A172 (cell line): ENCODE measurements at regions not wholly inside any gene's neighbourhood (a gene's known extent, or its start where the extent isn't known, plus 50 kb on each side); places are given as distances from the start of the nearest gene placed in this dataset.

Source experiments
- DNase-seq: peaks from one replicate; pipeline ENCODE4 v3.0.0-alpha.2; 2015; ENCODE audit warnings: low spot score

DNA sequence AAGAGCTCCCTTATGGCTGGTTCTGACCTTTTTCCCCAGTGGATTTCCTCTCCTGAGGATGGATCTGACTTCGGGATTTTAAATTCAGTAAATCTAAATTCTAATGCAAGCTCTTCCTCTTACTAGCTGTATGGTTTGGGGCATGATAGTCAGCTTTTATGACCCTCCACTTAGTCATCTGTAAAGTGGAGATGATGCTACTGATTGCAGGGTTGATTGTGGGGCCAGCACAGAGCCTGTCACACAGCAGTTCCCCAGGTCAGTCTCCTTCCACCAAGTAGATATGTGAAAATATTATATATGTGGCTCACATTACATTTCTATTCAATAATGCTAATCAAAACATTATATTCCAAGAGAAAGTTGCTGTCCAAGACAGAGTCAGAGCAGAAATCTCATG is 141.3 kb upstream of the UBE2E1 start:
- peak; percentile 49 for DNase-seq

DNA sequence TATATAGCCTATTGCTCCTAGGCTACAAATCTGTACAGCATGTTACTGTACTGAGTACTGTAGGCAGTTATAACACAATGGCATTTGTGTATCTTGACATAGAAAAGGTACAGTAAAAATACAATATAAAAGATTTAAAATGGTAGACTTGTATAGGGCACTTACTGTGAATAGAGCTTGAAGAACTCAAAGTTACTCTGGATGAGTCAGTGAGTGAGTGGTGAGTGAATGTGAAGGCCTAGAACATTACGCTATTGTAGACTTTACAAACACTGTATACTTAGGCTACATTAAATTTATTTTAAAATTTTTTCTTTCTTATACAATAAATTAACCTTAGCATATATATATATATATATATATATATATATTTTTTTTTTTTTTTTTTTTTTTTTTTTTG is 140.0 kb upstream of the UBE2E1 start:
- no peak for DNase-seq

DNA sequence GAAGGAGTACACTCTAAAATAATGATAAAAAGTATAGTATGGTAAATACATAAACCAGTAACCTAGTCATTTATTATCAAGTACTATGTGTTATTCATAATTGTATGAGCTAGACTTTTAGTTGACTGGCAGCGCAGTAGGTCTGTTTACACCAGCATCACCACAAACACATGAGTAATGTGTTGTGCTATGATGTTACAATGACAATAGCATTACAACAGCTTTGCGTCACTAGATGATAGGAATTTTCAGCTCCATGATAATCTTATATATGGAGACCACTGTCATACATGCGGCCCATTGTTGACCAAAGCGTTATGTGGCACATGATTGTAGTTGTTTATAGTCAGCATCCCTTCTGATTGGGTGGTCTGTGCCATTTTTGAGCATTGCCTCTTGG is 138.9 kb upstream of the UBE2E1 start:
- DNase-seq: no peak

GRCh38 chr3:23667536-23668429 is 138.0 kb upstream of the UBE2E1 start:
- DNase-seq: peak; percentile 53

DNA sequence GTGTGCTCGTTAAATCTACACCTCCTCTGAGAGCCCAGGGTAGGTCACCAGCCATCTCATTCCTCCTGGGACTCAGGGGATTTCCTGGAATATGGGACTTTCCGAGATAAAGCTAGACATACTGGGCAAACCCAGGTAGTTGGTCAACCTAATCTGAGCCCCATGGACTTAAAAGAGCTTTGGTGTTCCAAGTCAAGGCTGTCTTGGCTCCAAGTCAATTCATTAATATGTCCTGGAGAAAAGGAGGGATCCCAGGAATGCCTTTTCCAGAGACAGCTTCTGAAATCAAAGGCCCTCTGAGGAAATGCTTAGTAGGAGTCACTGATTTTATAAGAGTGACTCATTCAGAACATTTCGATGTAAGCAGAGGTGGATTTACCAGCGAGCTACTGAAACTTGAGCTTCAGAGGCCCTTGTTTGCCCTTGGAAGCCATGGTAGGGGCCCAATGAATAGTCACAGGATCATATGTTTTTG is 137.3 kb upstream of the UBE2E1 start:
- DNase-seq: peak; percentile 97

DNA sequence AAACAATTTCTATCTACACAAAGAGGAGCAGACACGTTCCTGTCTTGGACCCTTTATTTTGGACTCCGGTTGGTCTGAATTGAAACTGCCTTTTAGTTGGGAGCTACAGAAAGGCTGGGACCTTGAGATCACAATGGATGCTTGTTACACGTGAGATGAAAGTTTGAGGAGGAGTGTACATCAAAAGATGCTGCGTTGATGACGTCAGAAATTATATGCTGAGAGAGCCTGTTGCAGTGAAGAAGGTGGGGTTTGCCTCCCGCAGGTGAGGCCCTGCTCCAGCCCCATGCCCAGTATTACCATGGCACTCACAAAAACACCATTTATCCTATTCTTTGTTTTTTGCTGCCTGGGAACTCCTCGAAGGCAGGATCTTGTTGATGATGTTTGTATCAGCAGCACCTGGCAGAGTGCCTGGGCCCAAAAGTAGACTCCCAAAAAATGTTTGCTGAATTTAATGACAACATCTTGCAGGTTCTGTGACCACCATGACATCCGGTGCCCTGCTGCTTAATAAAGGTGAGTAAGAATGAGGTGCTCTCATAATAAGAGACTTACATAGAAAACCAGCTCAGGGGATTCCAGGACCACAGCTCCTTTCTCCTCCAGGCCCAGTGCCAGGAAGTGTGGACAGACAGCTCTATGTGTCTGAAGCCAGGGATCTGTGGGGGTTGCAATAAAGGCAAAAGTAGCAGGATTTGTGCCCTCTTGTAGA is 136.1 kb upstream of the UBE2E1 start:
- DNase-seq: peak; percentile 52

- DNase-seq: no peak
These were observed 133.7 kb upstream of the UBE2E1 start for GRCh38 chr3:23671851-23672589.

DNA sequence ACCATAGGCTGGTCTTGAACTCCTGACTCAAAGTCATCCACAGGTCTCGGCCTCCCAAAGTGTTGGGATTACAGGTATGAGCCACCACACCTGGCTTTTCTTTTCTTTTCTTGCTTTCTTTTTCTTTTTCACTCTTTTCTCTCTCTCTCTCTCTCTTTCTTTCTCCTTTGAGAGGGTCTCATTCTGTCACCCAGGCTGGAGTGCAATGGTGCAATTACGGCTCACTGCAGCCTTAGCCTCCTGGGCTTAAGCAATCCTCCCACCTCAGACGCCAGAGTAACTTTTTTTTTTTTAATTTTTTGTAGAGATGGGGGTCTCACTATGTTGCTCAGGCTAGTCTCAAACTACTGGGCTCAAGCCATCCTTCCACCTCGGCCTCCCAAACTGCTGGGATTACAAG is 133.1 kb upstream of the UBE2E1 start:
- DNase-seq: no peak

- DNase-seq: no peak
These were observed 130.7 kb upstream of the UBE2E1 start for GRCh38 chr3:23675010-23675409.

- no peak for DNase-seq
These were observed 129.7 kb upstream of the UBE2E1 start for GRCh38 chr3:23676093-23676492.

GRCh38 chr3:23682646-23683045 is 123.1 kb upstream of the UBE2E1 start:
- no peak for DNase-seq

DNA sequence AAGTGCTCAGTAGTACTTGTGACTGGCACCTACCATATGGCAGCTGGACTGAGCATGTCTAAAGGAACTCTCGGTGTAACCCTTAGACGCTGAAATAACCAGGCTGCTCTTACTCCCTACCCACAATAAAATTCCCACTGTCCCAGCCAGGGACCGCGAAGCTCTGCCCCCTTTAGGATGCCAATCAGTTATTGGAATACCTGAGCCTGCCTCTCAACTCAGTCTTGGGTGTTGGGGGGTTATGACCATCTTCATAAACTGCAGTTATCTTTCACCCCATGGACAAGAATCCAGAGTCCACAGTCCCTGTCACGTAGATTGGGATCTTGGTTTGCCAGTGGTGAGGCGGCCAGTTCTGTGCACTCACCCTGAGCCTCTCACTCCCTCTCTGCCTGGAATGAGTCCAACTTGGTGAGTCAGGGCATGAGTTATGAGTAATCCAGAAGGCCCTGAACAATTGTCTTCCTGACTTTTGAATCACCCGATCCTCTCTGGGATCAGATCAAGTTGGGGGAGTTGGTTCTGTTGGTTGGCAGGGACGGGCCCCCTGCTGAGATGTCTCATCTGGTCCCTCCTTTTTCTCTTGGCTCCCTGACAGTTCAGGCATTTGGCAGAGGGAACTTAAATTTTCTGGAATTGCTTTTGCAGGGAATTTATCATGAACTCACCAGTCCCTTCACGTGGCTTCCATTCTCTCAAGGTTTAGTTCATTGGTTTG is 120.1 kb upstream of the UBE2E1 start:
- peak; percentile 100 for DNase-seq

- no peak for DNase-seq
These were observed 119.2 kb upstream of the UBE2E1 start for GRCh38 chr3:23686519-23686918.

GRCh38 chr3:23691357-23691895 is 114.3 kb upstream of the UBE2E1 start:
- no peak for DNase-seq

DNA sequence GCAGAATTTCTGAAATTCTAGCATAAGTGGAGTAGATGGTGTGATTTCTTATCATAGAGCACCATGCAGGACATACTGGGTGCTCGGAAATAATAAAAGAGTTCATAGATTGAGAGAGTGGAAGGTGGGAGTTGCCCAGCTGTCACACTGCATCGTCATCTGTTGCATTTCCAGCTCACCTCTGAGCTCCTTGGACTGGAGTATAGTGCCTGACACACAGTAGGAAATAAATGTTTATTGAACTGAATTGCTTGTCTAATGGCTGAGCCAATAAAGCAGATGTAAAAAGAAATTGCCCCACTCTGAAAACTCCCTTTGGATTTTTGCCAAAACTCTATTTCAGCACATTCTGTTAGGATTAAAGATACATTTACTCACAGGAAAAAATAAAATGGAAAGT is 108.9 kb upstream of the UBE2E1 start:
- DNase-seq: no peak

DNA sequence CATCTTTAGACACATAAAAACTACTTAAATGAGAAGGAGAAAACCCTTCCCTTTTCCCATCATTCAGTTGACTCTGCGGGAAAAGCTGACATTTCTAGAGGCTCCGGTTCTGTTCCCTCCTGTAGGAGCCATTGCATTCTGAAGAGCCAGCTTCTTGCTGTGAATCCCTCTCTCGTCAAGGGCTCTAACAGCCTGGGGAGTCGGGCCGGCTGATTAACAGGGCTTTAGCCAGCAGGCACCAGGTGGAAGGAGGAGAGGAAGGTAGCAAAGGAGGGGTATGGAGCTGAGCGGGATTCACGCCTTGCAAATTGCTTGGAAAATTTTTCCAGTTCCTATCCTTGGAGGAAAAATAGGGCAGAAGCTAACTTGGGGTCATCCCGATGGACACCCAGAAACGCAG is 108.3 kb upstream of the UBE2E1 start:
- DNase-seq: no peak

DNA sequence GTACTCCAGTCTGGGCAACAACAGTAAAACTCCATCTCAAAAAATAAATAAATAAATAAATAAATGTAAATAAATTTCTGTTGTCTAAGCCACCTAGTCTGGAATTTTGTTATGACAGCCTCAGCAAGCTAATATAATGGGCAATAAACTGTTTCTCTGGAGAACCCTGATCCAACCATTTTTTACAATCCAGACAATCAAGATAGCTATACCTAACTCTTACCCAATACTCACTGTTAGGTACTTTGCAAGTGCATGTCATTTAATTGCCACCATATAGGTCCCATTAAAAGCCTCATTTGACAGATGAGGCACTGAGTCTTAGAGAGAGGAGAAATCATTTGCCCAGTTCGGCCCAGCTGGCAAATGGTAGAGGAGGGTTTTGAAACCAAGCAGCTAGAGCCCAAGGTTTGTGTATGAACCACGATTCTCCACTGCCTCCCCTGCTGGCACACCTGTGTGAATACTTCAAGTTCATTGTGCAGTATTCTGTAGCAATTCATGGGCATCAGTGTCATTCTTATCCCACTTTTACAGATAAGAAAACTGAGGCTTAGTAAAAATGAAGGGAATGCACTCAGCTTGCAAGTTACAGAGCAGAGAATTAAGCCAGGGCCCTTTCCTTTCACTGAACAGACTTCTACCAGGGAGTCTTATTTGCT is 107.0 kb upstream of the UBE2E1 start:
- DNase-seq: no peak

GRCh38 chr3:23700616-23701015 is 105.1 kb upstream of the UBE2E1 start:
- DNase-seq: no peak

- peak; percentile 77 for DNase-seq
These were observed 103.8 kb upstream of the UBE2E1 start for GRCh38 chr3:23701716-23702597.

- no peak for DNase-seq
These were observed 101.5 kb upstream of the UBE2E1 start for GRCh38 chr3:23704298-23704697.
